Upper lobe of right lung (tissue), 1 donor: ENCODE measurements at regions not wholly inside any gene's neighbourhood (a gene's known extent, or its start where the extent isn't known, plus 50 kb on each side); places are given as distances from the start of the nearest gene placed in this dataset.

Experiments used
- ATAC-seq: fragments of 200-7000 bp; cut with Tn5 transposase; one replicate; pipeline ENCODE4 v1.9.1; 2020; ENCODE audit warnings: mild to moderate bottlenecking, moderate library complexity
- DNase-seq: peaks from one replicate; pipeline ENCODE4 v3.0.0-alpha.2; 2020
- H3K27ac ChIP-seq: fragments of 200-600 bp; one replicate; pipeline ENCODE4 v1.8.0; 2022
- H3K27me3 ChIP-seq: fragments of 200-600 bp; one replicate; pipeline ENCODE4 v1.8.0; 2022; ENCODE audit warnings: mild to moderate bottlenecking
- H3K36me3 ChIP-seq: fragments of 200-600 bp; one replicate; pipeline ENCODE4 v1.8.0; 2022
- H3K4me1 ChIP-seq: fragments of 200-600 bp; one replicate; pipeline ENCODE4 v1.8.0; 2022
- H3K4me3 ChIP-seq: fragments of 200-600 bp; one replicate; pipeline ENCODE4 v1.8.0; 2022; ENCODE audit warnings: mild to moderate bottlenecking
- H3K9me3 ChIP-seq: fragments of 200-600 bp; one replicate; pipeline ENCODE4 v1.8.0; 2022
- intact Hi-C: fragments of 100-400 bp; cut with DNase I; formaldehyde crosslinking; loops from one replicate; pipeline ENCODE4 v1.11.0; 2022
- TF ChIP-seq, protein P1 (sequence below): fragments of 200-600 bp; IDR thresholded peaks from one replicate; pipeline ENCODE4 v1.8.0; 2022; ENCODE audit warnings: antibody characterized with exemption
- donor health status: DM: no; HTN: yes; CAD: no; lungs with severe emphysema.

DNA sequence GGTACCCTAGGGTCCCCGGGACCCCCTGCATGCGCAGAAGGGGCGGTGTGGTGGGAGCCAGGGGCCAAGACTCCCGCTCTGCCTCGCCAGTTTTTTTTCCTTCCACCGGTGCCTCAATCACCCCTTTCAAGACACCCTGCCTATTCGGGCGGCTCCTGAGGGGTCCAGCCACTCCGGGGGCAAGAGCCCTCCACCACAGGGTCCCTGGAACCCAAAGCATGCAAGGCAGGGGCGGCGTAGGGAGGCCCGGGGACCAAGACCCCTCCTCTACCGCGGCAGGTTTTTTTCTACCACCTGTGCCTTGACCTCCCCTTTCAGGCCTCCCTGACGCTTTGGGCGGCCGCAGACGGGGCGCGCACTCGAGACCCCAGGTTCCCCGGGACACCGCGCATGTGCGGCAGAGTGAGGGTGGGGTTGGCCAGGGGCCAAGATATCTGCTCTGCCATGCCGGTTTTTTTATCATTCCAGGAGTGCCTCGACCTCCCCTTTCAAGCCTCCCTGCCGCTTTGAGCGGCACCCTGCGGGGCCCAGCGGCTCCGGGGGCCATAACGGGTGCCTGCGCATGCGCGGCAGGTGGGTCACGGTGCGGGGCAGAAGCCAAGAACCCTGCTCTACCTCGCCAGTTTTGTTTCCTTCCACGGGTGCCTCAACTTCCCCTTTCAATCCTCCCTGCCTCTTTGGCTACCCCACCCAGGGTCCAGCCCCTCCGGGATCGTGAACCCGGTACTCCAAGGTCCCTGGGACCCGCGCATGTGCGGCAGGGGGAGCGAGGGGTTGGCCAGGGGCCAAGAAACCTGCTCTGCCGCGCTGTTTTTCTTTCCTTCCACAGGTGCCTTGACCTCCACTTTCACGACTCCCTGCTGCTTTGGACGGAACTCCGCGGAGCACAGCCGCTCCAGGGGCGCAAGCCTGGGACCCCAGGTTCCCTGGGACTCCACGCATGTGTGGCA is 328.1 kb downstream of the ALG10 start:
- H3K27me3 ChIP-seq, result peaks cover 5% of the 10 kb centered on the region
- H3K4me3 ChIP-seq, result no peak overlapping the region
- intact Hi-C loops, result no loop called here
- no peaks in the 10 kb centered on the region for H3K9me3 ChIP-seq
- TF ChIP-seq, protein P1, sequence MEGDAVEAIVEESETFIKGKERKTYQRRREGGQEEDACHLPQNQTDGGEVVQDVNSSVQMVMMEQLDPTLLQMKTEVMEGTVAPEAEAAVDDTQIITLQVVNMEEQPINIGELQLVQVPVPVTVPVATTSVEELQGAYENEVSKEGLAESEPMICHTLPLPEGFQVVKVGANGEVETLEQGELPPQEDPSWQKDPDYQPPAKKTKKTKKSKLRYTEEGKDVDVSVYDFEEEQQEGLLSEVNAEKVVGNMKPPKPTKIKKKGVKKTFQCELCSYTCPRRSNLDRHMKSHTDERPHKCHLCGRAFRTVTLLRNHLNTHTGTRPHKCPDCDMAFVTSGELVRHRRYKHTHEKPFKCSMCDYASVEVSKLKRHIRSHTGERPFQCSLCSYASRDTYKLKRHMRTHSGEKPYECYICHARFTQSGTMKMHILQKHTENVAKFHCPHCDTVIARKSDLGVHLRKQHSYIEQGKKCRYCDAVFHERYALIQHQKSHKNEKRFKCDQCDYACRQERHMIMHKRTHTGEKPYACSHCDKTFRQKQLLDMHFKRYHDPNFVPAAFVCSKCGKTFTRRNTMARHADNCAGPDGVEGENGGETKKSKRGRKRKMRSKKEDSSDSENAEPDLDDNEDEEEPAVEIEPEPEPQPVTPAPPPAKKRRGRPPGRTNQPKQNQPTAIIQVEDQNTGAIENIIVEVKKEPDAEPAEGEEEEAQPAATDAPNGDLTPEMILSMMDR, result no peak
- DNase-seq (no peak), ATAC-seq (no peak)
- H3K27ac ChIP-seq, result no peak overlapping the region
- no peaks in the 10 kb centered on the region for H3K4me1 ChIP-seq
- H3K36me3 ChIP-seq, result no peaks in the 10 kb centered on the region

DNA sequence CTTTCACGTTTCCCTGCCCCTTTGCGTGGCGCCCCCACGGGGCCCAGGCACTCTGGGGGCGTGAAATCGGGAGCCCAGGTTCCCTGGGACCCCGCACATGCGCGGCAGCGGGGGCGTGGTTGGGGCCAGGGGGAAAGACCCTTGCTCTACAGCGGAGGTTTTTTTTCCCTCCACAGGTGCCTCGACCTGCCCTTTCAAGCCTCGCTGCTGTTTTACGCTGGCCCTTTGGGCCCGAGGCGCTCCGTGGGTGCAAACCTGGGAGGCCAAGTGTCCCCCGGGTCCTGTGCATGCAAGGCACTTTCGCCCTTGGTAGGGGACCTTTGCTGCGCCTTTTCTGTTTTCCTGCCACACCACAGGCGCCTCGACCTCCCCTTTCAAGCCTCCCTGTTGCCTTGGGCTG is 329.8 kb downstream of the ALG10 start:
- Histone ChIP-seq H3K27ac (no peak overlapping the region), H3K4me3 (no peak overlapping the region), H3K9me3 (no peaks in the 10 kb centered on the region), H3K36me3 (no peaks in the 10 kb centered on the region), H3K4me1 (no peaks in the 10 kb centered on the region), H3K27me3 (no peaks in the 10 kb centered on the region)
- no peak for ATAC-seq
- no peak for DNase-seq
- intact Hi-C loops, result no loop called here
- TF ChIP-seq, protein P1, result no peak

DNA sequence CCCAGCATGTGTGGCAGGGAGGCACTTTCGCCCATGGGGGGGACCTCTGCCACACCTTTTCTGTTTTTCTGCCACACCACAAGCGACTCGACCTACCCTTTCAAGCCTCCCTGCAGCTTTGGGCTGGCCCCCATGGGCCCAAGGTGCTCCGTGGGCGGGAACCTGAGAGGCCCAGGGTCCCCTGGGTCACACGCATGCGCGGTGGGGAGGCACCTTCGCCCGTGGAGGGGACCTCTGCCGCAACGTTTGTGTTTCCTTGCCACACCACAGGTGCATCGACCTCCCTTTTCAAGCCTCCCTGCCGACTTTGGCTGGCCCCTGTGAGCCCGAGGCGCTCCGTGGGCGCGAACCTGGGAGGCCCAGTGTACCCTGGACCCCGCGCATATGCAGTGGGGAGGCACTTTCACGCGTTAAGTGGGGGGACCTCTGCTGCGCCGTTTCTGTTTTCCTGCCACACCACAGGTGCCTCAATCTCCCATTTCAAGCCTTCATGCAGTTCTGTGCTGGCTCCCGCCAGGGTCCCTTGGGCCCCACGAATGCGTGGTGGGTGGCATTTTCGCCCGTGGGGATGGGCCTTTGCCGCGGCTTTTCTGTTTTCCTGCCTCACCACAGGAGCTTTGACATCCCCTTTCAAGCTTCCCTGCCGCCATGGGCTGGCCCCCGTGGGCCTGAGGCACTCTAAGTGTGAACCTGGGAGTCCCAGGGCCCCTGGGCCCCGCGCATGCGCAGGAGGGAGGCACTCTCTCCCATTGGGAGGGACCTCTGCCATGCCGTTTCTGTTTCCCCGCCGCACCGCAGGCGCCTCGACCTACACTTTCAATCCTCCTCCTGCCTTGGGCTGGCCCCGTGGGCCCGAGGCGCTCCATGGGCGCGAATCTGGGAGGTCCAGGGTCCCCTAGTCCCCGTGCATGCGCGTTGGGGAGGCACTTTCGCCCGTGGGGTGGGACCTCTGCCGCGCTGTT is 332.2 kb downstream of the ALG10 start:
- Histone ChIP-seq H3K27me3 (no peaks in the 10 kb centered on the region), H3K4me1 (no peaks in the 10 kb centered on the region), H3K9me3 (no peaks in the 10 kb centered on the region), H3K27ac (no peak overlapping the region), H3K36me3 (no peaks in the 10 kb centered on the region), H3K4me3 (no peak overlapping the region)
- no peak for DNase-seq
- intact Hi-C loops, result no loop called here
- TF ChIP-seq, protein P1, result no peak
- ATAC-seq, result no peak

DNA sequence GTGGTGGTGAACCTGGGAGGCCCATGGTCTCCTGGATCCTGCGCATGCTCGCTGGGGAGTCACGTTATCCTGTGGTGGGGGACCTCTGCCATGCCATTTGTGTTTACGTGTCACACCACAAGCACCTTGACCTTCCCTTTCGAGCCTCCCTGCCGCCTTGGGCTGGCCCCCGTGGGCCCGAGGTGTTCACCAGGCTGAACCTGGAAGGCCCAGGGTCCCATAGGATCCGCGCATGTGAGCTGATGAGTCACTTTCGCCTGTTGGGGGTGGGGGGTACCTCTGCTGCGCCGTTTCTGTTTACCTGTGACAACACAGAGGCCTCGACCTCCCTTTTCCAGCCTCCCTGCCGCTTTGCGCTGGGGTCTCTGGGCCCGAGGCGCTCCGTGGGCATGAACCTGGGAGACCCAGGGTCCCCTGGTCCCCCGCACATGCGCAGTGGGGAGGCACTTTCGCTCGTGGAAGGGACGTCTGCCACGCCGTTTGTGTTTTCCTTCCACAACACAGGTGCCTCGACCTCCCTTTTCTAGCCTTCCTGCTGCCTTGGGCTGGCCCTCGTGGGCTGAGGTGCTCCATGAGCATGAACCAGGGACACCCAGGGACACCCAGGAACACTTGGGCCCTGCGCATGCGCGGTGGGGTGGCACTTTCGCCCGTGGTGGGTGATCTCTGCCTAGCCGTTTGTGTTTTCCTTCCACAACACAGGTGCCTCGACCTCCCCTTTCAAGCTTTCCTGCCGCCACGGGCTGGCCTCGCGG is 334.1 kb downstream of the ALG10 start:
- Histone ChIP-seq H3K4me1 (no peaks in the 10 kb centered on the region), H3K27ac (no peak overlapping the region), H3K27me3 (no peaks in the 10 kb centered on the region), H3K9me3 (no peaks in the 10 kb centered on the region), H3K36me3 (no peaks in the 10 kb centered on the region), H3K4me3 (no peak overlapping the region)
- TF ChIP-seq, protein P1, result no peak
- intact Hi-C loops, result no loop called here
- ATAC-seq, result no peak
- no peak for DNase-seq

DNA sequence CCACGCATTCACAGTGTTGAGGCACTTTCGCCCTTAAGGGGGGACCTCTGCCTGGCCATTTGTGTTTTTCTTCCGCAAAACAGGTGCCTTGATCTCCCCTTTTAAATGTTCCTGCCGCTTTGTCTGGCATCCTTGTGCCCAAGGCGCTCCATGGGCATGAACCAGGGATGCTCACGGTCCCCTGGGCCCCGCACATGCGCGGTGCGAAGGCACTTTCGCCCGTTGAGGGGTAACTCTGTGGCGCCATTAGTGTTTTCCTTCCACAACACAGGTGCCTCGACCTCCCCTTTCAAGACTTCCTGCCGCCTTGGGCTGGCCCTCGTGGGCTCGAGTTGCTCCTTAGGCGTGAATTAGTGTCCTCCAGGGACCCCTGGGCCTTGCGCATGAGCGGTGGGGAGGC is 335.5 kb downstream of the ALG10 start:
- H3K27me3 ChIP-seq, result no peaks in the 10 kb centered on the region
- ATAC-seq, result no peak
- TF ChIP-seq, protein P1, result no peak
- no peak overlapping the region for H3K4me3 ChIP-seq
- no peaks in the 10 kb centered on the region for H3K36me3 ChIP-seq
- H3K27ac ChIP-seq, result no peak overlapping the region
- no peaks in the 10 kb centered on the region for H3K9me3 ChIP-seq
- no peaks in the 10 kb centered on the region for H3K4me1 ChIP-seq
- intact Hi-C loops, result no loop called here
- no peak for DNase-seq
